HG02759 (cell line): ENCODE measurements at regions not wholly inside any gene's neighbourhood (a gene's known extent, or its start where the extent isn't known, plus 50 kb on each side); places are given as distances from the start of the nearest gene placed in this dataset.
"Not testable (repeated sequence)": the region's sequence is repeated elsewhere in the genome, so short reads cannot be mapped to it uniquely, and the experiment has no call there.

Source experiments
- ATAC-seq: cut with Tn5 transposase; IDR thresholded peaks from one replicate; pipeline ENCODE4 v1.9.1; 2021; ENCODE audit warnings: mild to moderate bottlenecking, moderate library complexity; ENCODE audit not compliant: unreplicated experiment

DNA sequence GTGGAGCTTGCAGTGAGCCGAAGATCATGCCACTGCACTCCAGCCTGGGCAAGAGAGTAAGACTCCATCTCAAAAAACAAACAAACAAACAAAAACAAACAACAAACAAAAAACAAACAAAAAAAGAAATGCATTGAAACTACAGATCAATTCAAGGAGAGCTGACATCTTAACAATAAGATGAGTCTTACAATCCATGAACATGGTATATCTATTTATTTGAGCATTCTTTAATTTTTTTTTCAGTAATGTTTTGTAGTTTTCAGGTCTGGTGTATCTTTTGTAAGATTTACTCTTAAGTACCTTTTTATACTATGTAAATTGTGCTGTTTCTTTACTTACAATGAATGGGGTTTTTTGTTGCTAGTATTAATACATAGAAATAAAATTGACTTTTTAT lies 140.1 kb upstream of the DAPK1 start:
- ATAC-seq = no peak

DNA sequence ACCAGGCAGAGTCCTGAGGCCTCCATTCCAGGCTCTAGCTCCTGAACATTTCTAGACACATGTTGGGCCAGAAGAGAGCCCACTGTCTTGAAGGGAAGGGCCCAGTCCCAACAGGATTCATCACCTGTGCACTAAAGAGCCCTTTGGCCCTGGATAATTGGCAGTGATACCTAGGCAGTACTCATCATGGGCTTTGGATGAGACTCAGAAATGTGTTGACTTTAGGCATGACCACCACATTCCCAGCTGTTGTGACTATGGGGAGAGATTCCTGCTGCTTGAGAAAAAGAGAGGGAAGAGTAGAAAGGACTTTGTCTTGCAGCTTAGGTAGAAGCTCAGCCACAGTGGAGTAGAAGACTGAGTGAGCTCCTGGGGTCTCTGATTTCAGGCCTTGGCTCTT lies 138.4 kb upstream of the DAPK1 start:
- ATAC-seq = no peak

DNA sequence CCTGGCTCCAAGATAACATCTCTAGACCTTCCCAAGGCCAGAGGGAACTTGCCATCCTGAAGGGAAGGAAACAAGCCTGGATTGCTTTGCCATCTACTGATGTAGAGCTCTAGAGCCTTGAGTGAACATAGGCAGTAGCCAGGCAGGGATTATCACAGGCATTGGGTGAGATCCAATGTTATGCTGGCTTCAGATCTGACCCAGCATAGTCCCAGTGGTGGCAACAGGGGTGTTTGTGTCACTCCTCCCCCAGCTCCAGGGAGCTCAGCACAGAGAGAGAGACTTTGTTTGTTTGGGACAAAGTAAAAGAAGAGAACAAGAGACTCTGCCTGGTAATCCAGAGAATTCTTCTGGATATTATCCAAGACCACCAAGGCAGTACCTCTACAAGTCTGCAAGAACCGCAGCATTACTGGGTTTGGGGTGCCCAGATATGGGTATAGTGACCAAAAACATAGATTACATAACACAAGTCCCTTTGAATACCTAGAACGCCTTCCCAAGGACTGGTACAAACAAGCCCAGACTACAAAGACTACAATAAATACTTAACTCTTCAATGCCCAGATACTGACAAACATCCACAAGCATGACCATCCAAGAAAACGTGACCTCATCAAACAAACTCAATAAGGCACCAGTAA lies 137.6 kb upstream of the DAPK1 start:
- ATAC-seq = no peak

DNA sequence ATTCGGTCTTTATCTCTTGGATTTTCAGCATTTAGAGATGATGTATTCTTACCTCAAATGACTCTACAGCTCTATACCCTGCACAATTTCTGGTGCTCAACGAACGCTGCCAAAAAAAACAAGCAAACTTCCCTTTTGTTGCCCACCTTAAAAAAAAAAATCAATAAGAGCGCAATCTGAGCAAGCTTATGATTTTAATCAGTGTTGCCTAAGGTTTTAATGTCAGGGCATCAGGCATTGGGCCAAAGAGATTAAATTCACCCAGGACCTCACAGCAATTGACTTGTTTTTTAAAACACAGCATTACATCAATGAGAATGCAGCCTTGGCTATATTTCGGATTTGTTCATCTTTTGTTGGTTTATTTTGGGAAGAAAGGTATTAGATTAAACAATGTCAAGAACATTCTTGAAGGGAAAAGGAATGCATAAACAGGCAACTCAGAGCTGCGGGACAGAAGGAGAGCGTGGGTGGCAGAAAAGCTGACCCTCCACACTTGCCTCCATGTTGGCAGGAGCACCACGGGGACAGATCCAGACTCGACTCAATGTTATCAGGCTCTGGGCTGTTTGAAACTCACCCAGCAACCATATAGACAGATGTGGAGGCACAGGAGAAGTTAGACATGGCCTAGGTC lies 127.5 kb upstream of the DAPK1 start:
- no peak for ATAC-seq

DNA sequence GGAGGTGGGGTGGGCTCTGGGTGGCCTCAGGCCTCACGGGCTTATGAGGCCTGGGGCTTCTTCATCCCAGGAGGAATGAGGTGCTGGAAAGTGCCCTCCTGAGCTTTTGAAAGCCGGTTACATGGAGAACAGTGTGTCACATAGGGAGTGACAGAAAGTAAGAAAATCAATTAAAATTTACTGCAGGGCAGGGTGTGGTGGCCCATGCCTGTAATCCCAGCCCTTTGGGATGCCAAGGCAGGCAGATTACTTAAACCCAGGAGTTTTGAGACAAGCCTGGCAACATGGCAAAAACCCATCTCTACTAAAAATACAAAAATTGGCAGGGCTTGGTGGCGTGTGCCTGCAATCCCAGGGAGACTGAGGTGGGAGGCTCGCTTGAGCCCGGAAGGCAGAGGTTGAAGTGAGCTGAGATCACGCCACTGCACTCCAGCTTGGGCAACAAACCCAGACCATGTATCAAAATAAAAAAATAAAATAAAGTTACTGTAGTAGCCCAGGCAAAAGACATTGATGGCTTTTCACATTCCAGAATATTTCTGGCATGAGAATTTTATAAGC lies 125.8 kb upstream of the DAPK1 start:
- no peak for ATAC-seq

DNA sequence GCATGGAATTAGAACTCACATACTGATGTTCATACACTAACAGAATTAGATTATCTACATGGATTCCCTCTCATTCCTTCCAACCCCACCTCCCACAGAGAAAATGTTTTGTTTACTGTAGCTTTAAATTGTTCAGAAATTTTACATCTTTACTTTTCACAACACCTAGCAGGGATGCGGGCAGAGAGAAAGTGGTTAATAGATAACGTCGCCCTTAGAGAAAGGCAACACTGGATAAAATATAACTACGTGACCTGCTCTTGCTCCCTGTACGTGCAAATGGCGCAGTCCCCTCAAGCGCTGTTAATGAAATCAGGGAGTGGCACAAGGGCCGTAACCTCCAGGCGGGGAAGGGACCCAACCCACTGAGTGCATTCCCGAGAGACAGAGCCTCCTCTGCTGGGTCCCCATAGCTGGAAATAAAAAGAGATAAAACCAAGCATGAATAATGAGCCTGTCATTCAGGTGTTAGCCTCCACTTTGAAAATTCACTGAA lies 125.3 kb upstream of the DAPK1 start:
- ATAC-seq = no peak

DNA sequence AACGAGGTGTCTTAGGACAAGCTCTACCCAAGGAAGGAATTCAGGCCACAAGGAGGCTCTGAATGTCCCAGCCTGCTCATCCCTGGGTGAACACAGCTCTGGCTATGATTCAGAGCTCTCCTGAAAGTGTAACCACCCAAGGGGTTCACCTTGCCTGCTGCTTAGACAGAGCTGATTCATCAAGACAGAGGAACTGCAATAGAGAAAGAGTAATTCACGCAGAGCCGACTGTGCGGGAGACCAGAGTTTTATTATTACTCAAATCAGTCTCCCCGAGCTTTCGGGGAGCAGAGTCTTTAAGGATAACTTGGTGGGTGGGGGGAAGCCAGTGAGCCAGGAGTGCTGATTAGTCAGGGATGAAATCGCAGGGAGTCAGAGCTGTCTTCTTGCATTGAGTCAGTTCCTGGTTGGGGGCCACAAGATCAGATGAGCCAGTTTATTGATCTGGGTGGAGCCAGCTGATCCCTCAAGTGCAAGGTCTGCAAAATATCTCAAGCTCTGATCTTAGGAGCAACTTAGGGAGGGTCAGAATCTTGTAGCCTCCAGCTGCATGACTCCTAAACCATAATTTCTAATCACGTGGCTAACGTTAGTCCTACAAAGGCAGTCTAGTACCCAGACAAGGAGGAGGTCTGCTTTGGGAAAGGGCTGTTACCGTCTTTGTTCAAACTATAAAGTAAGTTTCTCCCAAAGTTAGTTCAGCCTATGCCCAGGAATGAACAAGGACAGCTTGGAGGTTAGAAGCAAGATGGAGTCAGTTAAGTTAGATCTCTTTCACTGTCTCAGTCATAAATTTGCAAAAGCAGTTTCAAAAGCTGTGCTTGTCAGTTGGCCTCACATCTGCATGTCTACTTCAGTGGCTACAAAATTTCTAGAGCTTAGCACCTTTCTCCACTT lies 123.4 kb upstream of the DAPK1 start:
- ATAC-seq = peak; percentile 40

DNA sequence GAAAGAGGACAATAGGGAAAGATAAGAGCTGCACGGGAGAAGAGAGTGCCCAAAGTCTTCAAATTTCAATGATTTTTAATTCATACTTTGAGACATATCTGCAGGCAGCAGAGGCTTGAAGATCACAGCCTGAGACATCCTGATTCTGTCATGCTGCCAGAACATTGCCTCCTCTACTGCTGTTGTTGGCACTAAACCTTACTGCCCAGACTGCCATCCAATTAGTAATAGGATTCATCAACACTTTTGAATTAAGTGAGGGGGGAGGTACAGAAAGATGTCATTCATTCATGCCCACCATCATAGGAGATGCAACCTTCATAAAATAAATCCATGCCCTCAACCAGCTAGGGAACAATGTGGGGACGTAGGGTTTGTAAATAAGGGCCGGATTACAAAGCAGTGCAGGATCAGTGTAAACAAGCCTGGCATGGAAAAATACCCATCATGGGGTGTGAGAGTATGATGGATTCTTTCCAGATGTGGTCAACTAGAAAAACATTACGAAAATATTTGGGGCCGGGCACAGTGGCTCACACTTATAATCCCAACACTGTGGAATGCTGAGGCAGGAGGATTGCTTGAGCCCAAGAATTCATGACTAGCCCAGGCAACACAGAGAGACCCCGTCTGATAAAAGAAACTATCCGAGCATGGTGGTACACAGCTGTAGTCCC lies 122.1 kb upstream of the DAPK1 start:
- ATAC-seq = no peak

DNA sequence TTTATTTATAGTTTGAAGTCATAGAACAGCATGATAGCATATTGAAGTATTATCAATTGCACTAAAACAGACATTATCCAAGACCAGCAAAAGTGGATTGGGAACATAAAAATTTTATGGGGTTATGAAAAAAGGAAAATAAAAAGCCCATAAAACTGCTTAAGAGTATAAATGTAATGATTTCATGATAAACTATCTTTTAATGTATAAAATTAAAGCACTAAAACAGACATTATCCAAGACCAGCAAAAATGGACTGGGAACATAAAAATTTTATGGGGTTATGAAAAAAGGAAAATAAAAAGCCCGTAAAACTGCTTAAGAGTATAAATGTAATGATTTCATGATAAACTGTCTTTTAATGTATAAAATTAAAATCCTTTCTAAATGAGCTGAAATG lies 119.0 kb upstream of the DAPK1 start:
- no peak for ATAC-seq

DNA sequence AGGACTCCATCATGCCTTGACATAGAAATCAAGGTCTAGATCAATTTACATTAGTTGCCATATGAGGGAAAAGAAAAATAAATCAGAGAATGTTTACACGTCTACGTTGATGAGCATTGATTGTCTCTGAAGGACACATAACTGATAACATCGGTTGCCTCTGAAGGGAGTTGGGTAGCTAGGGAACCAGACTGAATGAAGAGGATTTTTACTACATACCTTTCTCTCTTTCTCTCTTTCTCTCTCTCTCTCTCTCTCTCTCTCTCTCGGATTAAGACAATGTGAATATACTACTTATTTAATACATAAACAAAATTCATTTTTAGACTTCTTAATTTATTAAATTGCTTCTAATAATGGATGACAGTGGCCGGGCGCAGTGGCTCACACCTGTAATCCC lies 118.4 kb upstream of the DAPK1 start:
- no peak for ATAC-seq

DNA sequence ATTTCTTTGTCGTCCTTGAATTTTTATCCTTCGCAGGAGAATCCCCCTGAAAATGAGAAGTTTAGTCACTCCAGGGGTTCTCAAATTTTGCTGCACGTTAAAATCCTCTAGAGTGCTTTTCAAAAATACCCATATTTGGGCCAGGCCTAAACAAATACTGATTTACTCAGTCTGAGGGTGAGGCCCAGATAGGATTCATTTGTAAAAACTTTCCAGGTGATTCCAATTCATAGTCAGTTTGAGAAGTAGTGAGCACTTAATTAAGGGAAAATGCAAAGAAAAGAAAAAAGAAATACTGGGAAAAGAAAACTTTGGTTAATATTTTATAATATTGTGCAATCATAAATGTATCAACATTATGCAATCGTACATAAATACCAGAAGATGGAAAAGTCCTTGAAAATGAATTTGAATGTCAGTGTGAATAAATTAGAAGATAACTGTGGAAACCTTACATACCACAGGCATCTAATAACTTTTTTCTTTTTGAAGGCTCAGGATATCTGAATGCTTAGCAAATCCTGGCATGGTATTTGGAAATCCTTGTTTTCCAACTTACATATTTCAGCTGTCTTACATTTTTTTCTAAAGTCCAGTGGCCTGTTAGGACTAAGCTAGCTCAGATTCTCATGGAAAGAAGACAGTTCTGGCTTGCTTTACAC lies 116.5 kb upstream of the DAPK1 start:
- no peak for ATAC-seq

DNA sequence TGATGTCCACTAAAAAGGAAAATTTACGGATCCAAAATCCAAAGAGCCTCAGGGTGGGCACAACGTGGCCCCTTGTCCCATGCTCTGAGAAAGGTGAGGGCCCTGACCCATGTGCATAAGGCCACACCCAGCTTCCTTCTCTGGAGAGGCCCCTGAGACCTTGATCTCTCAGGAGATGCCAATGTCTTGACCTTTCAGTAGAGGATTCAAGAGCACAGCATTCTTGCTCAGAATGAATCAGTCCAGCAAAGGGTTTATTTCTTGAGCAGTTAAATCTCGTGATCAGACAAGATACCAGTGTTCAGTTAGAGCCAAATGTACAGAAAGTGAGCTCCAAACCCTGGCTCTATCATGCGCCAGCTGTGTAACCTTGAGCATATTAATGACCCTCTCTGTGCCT lies 115.9 kb upstream of the DAPK1 start:
- no peak for ATAC-seq

DNA sequence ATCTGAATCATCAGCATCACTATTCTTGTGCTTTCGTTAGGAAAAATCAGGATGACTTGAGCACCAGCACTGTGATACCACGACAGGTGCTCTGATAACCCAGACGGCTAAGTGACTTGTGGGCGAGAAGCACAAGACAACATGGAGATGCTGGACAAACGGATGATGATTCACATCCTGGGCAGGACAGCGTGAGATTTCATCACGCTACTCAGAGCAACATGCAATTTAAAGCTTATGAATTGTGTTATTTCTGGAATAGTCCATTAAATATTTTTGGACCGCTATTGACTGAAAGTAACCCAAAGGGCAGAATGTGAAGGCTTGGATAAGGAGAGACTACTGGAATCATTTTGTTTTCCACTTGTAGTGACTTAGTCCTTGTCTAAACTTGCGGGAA lies 114.8 kb upstream of the DAPK1 start:
- ATAC-seq = no peak

DNA sequence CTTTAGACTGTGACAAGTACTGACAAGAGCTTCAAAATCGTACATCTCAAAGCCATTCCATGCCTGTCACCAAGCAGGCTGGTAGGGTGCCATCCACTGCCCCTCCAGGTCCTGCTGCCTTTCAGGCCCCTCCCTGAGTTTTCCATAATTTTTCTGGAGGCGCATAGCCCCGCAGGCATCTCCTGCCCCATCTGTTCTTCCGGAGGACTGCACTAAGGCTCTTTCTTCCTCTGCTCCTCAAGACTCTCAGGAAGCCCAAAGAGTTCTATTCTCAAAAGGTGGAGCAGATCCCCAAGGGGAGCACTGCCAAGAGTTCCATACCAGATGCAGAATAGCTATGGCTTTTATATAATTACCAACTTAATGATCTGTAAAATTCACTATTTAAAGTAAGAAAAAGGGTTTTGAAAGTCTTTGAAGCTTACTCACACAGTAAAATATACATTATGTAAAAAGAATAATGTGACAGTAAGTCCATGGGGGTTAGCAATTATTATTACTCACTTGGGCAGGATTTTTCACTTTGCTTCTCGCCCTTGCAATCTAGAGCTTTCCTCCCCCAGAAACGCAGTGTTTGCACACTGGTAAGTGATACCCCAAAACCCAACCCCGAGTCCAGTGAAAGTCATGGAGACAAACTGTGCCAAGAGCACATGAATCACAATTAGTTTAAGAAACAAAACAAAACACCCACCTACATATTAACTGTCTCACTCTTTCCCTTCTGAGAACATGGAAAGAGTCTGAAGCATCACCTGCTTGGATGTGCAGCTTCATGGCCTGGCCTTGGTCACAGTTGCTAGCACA lies 114.1 kb upstream of the DAPK1 start:
- ATAC-seq = no peak

DNA sequence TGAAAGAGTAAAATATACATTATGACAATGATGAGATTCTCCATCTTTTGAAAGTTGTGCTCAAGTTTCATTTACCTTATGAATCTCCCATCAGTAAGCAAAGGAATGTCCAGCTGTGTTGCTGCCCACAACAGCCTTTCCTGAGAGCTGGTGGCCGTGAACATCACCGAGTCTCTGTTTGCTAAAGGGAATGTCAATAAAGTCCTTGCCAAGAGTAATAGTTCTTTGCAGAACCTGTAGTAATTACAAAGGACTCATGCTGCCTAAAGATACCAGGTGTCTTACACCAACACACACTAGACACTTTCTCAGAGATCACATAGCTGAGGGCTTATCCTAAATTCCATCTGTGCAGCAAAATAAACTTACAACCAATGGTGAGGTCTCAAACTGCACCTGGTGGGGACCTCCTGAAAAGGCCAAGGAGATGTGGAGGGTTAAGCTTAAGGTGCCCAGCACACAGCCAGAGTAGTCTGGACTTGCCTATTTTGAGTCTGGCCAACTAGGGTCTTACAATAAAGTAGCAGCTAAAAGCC lies 111.1 kb upstream of the DAPK1 start:
- ATAC-seq = no peak

DNA sequence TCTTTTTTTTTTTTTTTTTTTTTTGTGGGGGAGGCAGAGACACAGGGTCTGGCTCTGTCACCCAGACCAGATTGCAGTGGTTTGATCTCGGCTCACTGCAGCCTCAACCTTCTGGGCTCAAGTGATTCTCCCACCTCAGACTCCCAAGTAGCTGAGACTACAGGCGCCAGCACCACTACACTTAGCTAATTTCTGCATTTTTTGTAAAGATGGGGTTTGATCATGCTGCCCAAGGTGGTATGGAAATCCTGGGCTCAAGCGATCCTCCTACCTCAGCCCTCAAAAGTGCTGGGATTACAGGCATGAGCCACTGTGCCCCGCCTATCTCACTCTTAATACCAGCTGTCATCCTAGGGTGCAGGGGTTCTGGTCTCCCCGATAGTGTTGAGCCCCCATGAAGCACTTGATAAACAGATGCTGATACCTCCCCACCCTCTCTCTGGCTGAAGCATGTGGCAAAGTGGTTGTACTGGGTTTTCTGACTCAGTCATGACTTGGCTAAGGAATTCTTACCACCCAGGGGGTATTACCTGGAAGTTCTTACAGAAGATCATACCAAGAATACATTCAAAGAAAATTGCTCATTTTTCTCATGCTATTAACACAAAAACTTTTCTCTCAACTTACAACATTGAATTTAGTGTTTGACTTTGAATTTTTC lies 110.2 kb upstream of the DAPK1 start:
- no peak for ATAC-seq

DNA sequence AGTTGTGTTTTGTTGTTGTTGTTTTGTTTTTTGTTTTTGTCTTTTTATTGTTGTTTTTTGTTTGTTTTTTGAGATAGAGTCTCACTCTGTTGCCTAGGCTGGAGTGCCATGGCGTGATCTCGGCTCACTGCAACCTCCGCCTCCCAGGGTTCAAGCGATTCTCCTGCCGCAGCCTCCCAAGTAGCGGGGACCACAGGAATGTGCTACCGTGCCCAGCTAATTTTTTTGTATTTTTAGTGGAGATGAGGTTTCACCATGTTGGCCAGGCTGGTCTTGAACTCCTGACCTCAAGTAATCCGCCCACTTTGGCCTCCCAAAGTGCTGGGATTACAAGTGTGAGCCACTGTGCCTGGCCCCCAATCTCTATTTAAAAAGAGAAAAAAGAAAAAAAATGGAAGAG lies 109.0 kb upstream of the DAPK1 start:
- ATAC-seq = not testable (repeated sequence)

DNA sequence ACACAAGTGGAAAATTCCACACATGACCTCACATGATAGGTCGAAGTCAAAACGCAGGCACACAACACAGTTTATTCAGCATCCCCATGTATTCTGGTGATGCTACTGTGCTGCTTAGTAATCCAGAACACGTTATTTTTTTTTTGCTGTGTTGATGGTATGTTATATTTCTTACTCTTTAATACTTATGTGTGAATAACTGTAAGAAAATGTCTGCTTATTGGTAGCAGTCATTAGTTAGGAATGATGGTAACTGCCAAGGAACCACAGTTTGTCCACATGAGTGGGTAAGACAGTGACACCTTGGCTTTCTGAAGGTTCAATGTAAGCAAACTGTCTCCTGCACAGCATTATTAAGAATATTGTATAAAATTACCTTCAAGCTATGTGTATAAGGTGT lies 107.7 kb upstream of the DAPK1 start:
- no peak for ATAC-seq

DNA sequence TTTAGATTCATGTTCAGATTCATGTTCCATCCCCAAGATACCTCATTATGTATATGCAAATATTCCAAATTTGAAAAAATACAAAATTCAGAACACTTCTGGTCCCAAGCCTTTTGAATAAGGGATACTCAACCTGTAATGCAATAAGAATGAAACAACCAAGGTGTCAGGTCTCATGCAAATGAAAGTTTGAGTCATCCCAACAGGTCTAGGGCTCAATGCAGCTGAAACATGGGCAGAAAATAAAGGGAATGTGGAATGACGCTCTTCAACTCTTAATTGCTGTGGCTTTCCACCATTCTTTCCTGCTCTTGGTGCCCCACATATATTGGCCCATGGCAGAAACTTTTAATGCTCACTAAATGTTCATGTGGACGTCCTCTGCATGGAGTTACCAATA lies 107.3 kb upstream of the DAPK1 start:
- ATAC-seq = no peak
